HG02759 (cell line): ENCODE measurements at regions not wholly inside any gene's neighbourhood (a gene's known extent, or its start where the extent isn't known, plus 50 kb on each side); places are given as distances from the start of the nearest gene placed in this dataset.
"Not testable (repeated sequence)": the region's sequence is repeated elsewhere in the genome, so short reads cannot be mapped to it uniquely, and the experiment has no call there.

Experiments used
- ATAC-seq: cut with Tn5 transposase; IDR thresholded peaks from one replicate; pipeline ENCODE4 v1.9.1; 2021; ENCODE audit warnings: mild to moderate bottlenecking, moderate library complexity; ENCODE audit not compliant: unreplicated experiment

DNA sequence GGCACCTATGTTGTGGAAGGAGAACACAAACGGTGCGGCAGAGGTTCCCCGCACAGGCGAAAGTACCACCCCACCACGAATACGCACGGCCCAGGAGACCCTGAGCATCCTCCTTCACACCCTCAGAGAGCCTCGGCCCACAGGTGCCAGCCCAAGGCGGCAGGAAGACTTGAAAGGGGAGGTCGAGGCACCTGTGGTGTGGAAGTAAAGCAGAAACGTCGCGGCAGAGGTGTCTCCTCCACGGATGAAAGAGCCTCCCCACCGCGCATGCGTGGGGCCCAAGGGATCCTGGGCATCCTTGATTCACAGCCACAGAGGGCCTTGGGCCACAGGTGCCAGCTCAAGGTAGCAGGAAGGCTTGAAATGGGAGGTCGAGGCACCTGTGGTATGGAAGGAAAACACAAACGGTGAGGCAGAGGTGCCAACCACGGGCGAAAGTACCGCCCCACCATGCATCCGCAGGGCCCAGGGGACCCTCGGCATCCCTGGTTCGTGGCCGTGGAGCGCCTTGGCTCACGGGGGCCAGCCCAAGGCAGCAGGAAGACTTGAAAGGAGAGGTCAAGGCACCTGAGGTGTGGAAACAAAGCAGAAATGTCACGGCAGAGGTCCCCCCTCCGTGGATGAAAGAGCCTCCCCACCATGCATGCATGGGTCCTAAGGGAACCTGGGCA, 380.1 kb downstream of the ALG10 start:
- ATAC-seq: no peak

GRCh38 chr12:34402899-34403705, 380.8 kb downstream of the ALG10 start:
- ATAC-seq: no peak

DNA sequence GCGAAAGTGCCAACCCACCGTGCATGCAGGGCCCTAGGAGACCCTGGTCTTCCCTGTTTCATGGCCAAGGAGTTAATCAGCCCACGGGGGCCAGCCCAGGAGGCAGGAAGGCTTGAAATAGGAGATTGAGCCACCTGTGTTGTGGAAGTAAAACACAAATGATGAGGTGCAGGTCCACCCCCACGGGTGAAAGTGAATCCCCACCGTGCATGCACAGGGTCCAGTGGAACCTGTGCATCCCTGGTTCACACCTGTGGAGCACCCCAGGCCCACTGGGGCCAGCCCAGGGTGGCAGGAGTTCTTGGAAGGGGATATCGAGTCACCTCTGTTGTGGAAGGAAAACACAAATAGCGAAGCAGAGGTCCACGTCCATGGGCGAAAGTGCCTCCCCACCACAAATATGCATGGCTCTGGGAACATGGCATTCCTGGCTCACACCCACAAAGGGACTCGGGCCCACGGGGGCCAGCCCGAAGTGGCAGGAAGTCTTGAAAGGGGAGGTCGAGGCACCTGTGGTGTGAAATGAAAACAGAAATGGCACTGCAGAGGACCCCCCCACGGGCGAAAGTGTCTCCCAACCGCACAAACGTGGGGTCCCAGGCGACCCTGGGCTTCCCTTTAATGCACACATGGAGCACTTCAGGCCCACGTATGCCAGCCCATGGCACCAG, 381.5 kb downstream of the ALG10 start:
- no peak for ATAC-seq

- no peak for ATAC-seq
These were observed 382.3 kb downstream of the ALG10 start for GRCh38 chr12:34404377-34405285.

DNA sequence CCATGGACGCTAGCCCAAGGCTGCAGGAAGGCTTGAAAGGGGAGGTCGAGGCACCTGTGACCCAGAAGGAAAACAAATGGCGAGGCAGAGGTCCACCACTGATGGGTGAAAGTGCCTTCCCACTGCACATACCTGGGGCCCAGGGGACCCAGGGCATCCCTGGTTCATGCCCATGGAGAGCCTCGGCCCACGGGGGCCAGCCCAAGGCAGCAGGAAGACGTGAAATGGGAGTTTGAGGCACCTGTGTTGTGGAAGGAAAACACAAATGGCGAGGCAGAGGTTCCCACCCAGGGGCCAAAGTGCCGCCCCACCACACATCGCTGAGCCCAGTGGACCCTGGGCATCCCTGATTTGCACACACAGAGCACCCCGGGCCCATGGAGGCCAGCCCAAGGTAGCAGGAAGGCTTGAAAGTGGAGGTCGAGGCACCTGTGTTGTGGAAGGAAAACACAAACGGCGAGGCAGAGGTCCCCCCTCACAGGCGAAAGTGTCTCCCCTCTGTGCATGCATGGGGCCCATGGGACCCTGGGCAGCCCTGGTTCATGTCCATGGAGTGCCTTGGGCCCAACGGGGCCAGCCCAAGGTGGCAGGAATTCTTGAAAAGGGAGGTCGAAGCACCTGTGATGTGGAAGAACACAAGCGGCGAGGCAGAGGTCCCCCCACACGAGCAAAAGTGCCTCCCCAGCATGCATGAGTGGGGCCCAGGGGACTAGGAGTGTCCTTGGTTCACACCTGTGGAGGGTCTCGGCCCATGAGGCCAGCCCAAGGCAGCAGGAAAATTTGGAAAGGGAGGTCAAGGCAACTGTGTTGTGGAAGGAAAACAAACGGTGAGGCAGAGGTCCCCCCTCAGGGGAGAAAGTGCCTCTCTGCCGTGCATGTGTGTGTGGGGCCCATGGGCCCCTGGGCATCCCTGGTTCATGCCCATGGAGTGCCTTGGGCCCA, 383.3 kb downstream of the ALG10 start:
- ATAC-seq: no peak

DNA sequence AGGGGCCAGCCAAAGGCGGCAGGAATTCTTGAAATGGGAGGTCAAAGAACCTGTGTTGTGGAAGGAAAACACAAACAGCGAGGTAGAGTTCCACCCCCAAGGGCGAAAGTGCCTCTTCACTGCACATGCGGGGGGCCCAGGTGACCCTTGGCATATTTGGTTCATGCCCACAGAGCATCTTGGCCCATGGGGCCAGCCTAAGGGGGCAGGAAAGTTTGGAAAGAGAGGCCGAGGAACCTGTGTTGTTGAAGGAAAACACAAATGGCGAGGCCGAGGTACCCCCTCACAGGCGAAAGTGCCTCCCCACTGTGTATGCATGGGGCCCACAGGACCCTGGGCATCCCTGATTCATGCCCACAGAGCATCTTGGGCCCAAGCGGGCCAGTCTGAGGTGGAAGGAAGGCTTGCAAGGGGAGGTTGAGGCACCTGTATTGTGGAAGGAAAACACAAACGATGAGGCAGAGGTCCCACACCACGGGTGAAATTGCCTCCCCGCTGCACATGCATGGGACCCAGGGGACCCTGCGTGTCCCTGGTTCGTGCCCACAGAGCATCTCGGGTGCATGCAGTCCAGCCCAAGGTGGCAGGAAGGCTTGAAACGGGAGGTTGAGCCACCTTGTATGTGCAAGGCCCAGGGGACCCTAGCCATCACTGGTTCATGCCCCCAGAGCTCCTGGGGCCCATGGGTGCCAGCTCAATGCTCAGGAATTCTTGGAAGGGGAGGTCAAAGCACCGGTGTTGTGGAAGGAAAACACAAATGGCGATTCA, 384.1 kb downstream of the ALG10 start:
- no peak for ATAC-seq

GRCh38 chr12:34406996-34407300, 384.7 kb downstream of the ALG10 start:
- ATAC-seq: no peak

DNA sequence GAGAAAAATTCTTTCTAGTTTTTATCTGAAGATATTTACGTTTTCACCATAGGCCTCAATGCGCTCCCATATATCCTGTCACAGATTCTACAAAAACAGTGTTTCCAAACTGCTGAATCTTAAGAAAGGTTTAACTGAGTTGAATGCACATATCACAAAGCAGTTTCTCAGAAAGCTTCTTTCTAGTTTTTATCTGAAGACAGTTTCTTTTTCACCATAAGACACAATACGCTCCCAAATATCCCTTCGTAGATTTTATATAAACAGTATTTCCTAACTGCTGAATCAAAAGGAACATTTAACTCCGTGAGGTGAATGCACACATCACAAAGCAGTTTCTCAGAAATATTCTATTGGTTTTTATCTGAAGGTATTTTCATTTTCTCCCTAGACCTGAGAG, 385.5 kb downstream of the ALG10 start:
- ATAC-seq: no peak

DNA sequence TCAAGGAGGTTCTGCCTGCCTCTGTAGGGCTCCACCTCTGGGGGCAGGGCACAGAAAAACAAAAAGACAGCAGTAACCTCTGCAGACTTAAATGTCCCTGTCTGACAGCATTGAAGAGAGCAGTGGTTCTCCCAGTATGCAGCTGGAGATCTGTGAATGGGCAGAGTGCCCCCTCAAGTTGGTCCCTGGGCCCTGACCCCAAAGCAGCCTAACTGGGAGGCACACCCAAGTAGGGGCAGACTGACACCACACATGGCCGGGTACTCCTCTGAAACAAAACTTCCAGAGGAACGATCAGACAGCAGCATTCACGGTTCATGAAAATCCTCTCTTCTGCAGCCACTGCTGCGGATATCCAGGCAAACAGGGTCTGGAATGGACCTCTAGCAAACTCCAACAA, 409.2 kb downstream of the ALG10 start:
- ATAC-seq: not testable (repeated sequence)
